ENCODE measurements at regions not wholly inside any gene's neighbourhood (a gene's known extent, or its start where the extent isn't known, plus 50 kb on each side); places are given as distances from the start of the nearest gene placed in this dataset.

GRCh38 chr7:31419505-31420055 is 79.1 kb upstream of the NEUROD6 start:
- TF ChIP-seq CTCF (conservative IDR thresholded peaks at IDR 0.05) (no peak), ZFX (IDR thresholded peaks at IDR 0.05) (no peak)
